HG02763 (cell line): ENCODE measurements at regions not wholly inside any gene's neighbourhood (a gene's known extent, or its start where the extent isn't known, plus 50 kb on each side); places are given as distances from the start of the nearest gene placed in this dataset.

Source experiments
- ATAC-seq: cut with Tn5 transposase; IDR thresholded peaks from one replicate; pipeline ENCODE4 v1.9.1; 2021; ENCODE audit warnings: mild to moderate bottlenecking, moderate library complexity; ENCODE audit not compliant: unreplicated experiment

DNA sequence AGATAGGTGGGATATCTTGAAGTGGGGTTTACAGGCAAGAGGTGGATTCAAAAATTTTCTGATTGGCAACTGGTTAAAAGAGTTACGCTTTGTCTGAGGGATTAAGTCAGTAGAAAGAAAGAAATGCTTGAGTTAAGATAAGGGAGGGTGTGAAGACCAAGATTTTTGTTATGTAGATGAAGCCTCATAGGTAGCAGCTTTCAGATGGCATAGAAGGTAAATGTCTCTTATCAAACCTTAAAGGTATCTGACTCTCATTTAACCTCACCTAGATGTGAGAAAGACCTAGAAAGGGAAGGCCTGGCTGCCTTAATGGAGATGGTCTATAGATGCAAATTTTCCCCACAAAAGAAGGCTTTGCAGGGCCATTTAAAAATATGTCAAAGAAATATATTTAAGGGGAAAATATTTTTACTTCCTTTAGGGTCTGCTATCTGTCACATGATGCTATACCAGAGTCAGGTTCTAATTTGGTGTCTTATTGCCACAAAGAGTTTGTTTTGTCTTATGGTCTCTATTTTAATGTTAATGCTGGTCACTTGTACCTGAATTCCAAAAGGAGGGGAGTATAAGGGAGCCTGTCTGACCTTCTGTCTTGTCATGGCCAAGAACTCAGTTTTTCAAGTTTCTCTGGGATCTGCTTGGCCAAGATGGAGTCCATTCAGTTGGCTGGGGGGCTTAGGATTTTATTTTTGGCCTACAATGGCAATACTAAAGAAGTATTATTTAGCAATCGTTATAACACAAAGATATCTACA lies 699.1 kb upstream of the AMOT start:
- ATAC-seq = no peak

DNA sequence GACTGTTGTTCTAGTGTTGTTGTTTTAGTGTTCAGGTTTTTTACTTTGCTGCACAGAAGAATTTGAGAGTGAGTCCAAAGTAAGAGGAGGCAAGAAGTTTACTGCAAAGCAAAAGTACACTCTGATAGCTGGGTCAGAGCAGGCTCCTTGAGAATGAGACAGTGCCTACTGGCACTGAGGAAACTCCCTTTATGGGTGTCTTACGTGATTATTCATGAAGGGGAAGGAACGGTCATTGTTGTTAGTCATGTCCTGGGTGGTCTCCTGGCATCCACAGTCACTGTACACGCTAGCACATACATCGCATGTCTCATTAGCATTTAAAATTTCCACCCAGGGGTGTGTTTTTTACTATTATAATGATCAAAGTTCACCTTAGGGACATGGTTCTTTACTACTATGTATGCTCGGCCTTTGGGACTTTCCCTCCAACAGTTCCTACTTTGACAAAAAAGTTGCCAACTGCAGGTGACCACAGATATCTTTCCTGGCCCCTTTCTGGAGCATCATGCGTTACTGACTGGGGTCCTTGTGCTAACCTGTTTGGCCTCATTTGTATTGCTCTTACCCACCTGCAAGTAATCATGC lies 688.9 kb upstream of the AMOT start:
- no peak for ATAC-seq

DNA sequence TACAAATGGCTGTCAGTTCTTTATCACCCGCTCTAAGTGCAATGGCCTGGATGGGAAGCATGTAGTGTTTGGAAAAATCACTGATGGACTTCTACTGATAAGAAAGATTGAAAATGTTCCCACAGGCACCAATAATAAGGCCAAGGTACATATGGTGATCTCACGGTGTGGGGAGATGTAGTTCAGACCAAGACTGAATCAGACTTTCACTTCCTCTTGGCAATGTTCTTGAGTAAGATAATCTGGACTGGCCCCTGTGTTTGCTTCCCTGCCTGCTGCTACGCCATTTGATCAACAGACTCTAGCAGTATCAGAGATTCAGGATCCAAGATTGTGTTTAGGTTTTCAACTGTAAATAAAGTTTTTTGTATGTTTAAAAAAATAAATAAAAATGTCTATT lies 682.2 kb upstream of the AMOT start:
- ATAC-seq = peak; percentile 100

DNA sequence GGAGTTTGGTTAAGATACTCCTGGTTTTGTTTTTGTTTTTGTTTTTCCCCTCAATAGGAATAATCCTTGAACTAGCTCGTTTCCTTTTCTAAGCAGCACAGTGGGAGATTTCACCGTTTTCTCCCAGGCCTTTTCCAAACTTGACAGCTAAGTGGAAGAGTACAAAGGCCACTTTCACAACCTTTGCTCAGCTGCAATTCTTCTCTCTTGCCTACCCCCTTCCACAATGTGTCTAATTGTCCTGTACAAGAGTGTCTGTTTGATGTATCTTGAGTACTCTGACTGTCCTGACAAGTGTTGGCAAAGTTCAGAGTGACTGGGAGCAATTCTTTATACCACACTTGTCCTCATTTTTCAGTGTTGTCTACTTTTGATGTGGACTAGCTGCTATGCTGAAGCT lies 674.3 kb upstream of the AMOT start:
- no peak for ATAC-seq

DNA sequence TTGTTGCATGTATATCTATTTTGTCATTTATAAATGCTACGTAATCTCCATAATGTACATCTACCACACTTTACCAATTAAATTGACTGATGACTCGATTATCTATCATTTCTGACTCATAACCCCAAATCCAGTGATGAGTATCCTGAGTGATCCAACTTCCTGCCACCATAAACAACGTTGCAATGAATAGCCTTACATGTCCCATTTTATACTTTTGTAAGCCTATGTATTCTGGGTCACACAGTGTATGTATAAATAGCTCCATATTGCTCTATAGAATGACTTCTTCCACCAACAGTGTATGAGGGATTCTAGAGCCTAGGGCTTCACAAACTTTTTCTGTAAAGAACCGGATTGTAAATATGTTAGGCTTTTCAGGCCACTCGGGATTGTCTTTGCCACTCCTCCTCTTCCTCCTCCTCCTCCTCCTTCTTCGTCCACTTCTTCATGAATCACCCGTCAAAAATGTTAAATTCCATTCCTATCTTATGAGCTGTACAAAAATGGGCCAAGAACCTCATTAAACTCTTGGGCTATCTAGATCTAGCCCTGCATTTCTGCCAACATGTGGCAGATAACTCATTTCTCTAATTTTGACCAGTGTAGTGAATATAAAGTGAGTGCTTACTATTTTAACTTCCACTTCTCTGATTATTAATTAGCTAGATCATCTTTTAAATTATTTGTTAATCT lies 672.2 kb upstream of the AMOT start:
- no peak for ATAC-seq

DNA sequence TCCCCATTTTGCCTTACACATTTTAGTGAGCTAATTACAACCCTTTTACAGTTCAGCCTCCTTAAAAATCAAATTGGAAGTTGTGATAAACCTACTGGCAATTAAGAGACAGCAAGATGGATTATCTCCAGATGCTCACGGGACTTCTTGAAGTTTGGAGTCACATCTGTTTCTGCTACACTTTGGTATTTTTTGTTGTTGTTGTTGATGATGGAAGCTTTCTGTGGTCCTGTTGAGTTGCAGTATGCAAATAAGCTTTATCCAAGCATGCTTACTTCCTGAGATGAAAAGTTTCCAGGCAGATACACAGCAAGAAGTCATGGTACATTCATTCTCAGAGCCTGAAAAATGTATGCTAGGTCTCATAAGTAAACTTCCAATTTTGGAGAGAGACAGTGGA lies 670.0 kb upstream of the AMOT start:
- ATAC-seq = no peak

DNA sequence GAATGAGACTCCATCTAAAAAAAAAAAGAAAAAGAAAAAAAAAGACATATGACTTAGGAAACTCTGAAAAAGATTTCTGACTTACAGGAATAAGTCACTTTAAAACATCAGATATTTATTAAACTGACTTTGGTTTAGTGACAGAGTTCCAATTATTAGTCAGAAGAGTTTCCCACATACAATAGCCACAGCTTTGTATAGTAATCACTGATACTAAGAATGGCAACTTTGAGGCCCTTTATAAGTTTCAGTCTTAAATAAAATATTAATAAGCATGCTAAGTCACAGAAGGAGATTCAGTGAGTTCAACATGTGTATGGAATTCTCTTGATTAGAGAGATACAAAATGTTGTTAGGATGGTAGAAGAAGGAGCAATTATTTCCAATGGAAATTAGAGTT lies 652.3 kb upstream of the AMOT start:
- no peak for ATAC-seq

DNA sequence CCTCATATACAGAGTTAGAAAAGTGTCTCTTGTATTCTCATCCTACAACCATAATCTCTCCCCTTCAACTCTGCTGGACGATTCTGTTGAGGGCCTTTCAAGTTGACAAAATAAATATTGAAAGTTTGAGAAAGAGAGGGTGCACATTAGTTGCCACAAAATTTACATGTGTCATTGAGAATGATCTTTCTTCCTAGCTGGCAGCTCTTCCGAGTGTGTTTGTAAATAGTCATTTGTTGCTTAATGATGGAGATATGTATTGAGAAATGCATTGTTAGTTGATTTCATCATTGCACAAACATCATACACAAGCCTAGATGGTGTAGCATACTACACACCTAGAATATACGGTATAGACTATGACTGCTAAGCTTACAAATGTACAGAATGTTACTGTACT lies 632.8 kb upstream of the AMOT start:
- peak; percentile 79 for ATAC-seq

DNA sequence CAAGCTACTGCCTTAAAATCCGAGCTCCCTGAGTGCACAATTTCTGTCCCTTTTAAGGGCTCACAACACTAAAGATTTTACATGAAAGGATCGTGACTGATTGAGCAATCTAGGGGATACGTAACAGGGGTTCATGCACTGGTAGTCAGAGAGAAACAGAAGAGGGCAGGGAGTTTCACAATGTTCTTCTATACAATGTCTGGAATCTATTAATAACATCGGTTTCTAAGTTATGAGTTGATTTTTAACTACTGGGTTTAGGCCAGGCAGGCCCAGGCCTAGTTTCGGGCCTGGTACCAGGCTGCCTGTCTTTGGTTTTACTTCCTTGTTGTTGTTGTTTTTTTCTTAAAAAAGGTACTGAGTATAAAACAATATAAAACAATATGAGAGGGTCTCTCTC lies 632.4 kb upstream of the AMOT start:
- peak; percentile 48 for ATAC-seq

DNA sequence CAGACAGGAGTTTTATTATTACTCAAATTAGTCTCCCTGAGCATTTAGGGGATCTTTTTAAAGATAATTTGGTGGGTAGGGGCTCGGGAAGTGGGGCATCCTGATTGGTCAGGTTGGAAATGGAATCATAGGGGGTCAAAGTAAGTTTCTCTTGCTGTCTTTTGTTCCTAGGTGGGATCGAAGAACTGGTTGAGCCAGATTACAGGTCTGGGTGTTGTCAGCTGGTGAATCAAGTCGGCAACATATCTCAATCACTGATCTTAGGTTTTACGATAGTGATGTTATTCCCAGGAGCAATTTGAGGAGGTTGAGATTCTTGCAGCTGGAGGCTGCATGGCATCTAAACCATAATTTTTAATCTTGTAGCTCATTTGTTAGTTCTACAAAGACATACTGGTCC lies 629.5 kb upstream of the AMOT start:
- no peak for ATAC-seq

DNA sequence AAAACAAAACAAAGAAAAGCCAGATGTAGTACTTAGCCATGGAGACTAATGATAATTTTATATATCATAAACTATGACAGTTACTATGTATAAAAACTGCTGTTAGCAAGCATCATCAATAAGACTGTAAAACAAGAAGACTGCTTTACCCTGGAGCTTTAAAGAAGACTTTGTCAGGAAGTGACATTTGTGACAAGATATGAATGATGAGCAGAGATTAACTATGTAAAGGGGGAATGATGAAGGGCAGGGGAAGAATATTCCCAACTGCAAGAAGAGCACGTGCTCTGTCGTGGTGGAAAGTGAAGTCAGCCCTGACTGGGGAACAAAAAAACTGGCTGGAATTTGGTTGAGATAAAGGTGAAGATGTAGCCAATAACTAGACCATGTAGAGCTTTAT lies 617.1 kb upstream of the AMOT start:
- ATAC-seq = no peak

DNA sequence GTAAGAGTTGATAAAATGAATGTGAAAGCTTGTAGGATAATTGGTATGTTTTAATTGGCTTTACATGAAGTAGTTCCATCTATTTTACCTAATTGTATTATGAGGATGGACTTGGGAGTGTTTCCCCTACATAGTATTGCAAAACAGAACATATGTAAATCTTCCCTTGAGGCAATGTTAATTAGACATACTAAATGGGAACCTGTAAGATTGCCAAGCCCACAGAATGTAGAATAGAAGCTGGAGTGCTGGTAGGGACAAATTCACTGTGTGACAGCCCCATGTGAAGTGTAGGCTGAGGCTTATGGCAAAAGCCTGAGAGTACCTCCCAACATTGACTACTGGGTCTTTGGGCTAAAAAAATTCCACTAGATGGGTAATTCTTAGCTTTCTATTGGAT lies 615.0 kb upstream of the AMOT start:
- ATAC-seq = no peak

DNA sequence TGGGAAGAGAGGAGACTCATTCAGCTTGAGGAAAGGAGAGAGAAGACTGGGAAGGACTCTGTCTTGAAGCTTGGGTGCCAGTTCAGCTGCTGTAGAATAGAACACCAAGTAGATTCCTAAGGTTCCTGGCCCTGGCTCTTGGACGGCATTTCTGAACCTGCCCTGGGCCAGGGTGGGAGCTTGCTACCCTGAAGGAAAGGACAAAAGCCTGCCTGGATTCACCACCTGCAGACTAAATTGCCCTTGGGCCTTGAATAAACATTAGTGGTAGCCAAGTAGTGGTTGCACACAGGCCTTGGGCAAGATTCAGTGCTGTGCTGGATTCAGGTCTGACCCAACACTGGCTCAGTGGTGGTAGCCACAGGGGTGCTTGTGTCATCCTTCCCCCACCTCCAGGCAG lies 588.4 kb upstream of the AMOT start:
- no peak for ATAC-seq

DNA sequence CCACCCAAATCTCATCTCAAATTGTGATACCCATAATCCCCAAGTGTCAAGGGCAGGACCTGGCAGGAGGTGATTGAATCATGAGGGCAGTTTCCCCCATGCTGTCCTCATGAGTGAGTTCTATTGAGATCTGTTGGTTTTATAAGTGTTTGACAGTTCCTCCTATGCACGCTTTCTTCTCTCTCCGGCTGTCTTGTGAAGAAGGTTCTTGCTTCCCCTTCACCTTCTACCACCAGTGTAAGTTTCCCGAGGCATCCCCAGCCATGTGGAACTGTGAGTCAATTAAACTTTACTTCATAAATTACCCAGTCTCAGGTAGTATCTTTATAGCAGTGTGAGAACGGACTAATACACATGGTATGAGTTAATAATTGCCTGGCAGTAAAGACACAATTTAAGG lies 581.7 kb upstream of the AMOT start:
- ATAC-seq = no peak

DNA sequence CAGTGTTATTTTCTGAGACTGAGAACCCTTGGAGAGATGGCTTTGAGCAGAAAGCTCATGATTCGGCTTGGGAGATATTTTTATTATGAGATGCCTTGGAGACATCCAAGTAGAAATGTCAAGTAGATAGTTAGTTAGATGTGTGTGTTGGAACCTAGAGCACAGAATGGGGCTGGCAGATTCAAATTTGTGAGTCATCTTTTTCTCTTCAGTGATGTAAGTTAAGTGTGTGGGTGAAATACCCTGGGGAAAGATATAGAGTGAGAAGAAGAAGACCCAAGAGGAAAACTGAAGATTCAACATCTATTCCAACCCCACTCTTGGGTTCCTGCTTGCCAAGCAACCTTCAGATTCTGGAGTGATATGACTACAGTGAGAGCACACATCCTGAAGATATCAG lies 580.8 kb upstream of the AMOT start:
- no peak for ATAC-seq

DNA sequence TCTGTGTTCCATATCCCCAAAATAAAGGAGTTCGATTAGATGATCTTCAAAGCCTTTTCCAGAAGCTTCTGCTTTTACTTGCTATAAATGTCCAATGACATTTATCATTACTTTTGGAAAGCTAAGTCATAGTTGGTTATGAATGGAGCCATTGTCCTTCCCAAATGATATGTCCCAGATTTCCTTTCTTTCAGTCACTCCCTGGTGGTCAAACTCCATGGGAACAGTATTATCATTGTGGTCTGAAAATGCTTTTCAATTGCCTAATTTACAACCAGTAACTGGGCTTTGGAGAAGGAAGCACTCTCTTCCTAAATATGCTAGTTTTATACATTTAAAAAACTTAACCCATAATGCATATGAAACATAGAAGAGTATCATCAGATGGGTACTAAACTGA lies 571.5 kb upstream of the AMOT start:
- no peak for ATAC-seq

DNA sequence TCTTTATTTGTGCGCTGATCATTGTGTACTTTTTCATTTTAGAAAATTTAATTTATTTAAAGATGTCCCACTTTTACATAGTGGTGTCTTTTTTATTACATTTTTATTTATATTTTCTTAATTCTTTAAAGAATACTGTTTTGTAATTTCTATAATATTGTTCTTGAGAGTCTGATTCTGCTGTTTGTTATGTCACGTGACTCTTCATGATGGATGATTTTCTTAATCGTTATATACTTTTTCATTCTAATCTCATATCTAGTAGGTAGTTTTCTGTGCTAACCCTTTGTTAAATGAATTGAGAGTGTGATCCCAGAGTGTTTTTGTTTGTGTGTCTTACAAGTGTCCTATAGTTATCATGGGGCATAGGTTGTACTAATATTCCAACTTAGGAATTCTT lies 568.2 kb upstream of the AMOT start:
- no peak for ATAC-seq

DNA sequence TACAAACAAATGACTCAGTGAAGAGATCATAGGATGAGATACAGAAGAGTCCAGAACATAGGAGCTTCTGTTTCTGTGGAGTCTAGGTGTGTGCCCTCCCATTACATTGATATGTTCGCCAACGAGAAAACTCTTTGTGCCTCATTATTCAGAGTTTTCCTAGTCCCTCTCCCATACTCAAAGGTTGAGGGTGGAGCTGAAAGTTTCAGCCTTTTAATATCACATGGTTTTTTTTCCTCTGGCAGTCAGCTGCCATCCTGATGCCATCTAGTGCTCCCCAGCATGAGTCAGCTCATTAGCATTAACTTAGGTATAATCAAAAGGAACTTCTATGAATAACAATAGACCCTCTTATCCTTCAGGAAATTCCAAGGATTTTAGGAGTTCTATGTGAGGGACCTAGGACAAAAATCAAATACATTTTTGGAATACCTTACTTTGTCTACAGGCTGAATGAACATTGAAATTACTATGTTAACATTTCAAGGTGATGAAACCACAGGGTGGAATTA lies 559.6 kb upstream of the AMOT start:
- ATAC-seq = no peak

DNA sequence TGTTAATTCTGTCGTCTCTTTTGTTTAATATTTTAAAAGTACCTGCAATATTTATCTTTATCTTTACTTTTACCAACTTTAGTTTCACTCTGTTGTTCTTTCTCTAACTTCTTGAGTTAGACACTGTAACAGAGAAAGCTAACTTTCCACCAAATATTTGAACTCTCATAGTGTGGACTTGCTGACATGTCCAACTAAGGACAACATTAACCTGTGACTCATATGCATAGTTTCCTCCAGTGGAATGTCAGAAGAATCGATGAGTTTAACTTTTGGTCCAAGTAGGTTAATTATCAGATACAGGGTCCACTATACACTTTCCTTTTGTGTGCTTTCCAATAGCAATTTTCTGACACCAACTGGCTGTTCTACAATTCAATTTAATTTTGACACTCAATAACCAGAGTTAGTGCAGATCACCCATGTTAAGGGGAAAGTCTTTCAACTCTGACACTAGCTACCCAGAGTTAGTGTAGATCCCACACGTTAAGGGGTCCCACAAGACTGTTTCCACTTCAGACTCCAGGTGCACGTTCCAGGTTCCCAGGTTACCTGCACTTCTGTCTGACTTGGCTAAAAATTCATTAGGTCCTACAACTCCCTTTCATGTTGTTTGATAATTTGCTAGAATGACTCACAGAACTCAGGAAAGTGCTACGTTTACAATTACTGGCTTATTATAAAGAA lies 559.0 kb upstream of the AMOT start:
- no peak for ATAC-seq

DNA sequence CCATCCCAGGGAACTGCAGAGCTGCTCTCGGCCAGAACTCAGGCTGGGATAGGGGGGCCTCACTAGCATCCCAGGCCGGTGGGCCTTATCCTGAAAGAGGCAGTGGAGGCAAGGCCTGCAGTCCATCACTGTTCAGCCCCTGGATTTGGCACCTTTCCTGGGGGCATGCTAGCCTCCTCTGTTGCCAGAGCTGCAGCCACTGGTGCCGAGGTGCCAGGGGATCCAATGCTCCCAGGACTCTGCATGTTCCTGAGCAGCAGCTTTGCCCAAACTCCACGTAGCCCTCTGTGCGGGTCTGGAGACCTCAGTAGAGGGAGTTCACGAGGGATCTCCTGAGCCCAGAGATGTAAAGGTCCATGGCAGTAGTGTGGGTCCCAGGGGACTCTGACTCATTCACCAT lies 551.7 kb upstream of the AMOT start:
- ATAC-seq = no peak

DNA sequence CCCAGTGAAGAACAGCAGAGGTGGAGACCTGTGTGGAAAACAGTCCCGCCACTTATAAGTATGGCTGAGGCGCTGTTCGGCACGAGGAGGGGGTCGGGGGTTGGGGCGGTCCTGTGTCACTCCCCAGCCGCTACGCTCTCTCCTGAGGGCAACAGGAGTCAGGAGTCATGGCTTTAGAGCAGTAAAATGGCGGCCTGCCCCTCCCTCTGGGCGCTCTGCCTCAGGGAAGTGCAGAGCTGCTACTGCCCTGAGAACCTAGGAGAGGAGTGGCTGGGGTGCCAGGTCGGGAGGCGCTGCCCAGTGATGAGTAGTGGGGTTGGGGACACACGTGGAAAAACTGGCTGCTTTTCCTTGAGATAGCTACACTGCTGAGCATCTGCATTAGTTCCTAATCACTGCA lies 551.2 kb upstream of the AMOT start:
- no peak for ATAC-seq

DNA sequence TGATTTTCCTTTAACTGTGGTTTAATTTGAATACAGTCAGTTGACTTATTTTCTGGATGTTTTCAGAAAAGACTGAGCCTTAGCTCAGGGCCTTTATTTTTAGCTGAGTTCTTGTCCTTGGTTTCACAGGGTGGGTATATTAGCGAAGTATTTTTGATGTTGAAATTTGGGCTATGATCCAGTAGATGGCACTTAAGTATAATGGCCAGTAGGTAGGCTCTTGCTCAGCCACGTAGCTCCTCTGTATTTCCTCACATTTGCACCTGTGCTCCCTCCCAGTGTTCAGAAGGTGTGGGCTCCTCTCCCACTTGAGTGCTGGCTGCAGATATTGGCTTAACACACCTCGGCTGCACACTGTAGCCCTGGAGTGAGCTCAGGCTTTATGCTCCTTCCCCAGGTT lies 549.9 kb upstream of the AMOT start:
- no peak for ATAC-seq
